Activated T-cell treated with anti-CD3 and anti-CD28 coated beads, Interleukin-2, amount 50 U/mL, for 72 hours (primary cell): ENCODE measurements at regions not wholly inside any gene's neighbourhood (a gene's known extent, or its start where the extent isn't known, plus 50 kb on each side); places are given as distances from the start of the nearest gene placed in this dataset.

Source experiments
- ATAC-seq, 2 donors: fragments of 150-1000 bp; cut with Tn5 transposase; replicated peaks in 1 of 2; 2 replicates each; pipeline ENCODE4 v1.10.0; 2021; ENCODE audit warnings: moderate library complexity in 2 of 2, mild to moderate bottlenecking in 1 of 2
- DNase-seq, 2 donors: peaks; one replicate each; pipeline ENCODE4 v3.0.0; 2021 to 2022; ENCODE audit warnings: mixed read lengths in 1 of 2
- H3K27ac Mint-ChIP-seq: one replicate; pipeline ENCODE4 v1.8.0; 2022; ENCODE audit warnings: mild to moderate bottlenecking, moderate library complexity, mixed read lengths
- H3K27me3 Mint-ChIP-seq: one replicate; pipeline ENCODE4 v1.8.0; 2022; ENCODE audit warnings: low read depth, mixed read lengths
- H3K36me3 Mint-ChIP-seq, 2 donors: one replicate each; pipeline ENCODE4 v1.8.0; 2022; ENCODE audit warnings: mixed read lengths in 2 of 2, mild to moderate bottlenecking in 1 of 2; ENCODE audit not compliant: insufficient read depth in 2 of 2
- H3K4me1 Mint-ChIP-seq: one replicate; pipeline ENCODE4 v1.8.0; 2022; ENCODE audit warnings: low read depth, mixed read lengths
- H3K4me3 Mint-ChIP-seq, 2 donors: one replicate each; pipeline ENCODE4 v1.8.0; 2022; ENCODE audit warnings: mild to moderate bottlenecking in 2 of 2, mixed read lengths in 2 of 2, moderate library complexity in 2 of 2
- H3K9me3 Mint-ChIP-seq, 2 donors: one replicate each; pipeline ENCODE4 v1.8.0; 2022; ENCODE audit warnings: mixed read lengths in 2 of 2

DNA sequence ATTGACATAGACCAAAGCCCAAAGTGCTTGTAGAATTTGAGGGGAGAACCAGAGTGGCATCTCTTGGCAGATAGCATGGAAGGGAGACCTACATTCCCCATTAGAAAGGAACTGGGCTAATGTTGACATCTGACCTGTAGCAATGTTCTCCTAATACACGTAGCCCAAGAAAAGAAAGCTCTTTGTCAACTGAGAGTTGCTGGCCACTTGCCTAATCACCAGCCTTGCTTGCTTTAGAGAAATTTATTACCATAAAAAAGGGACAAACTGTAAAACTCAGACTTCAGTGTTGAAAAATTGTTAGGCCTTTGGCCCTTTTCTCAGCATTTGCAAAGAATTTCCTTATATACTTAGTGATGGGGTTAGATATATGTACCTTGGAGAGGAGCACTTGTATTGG is 777.5 kb downstream of the MAFB start:
- no peak for DNase-seq
- ATAC-seq, result no peak
- Mint-ChIP-seq H3K27ac (no peak overlapping the region), H3K4me3 (no peak overlapping the region), H3K27me3 (no peaks in the 10 kb centered on the region), H3K36me3 (no peaks in the 10 kb centered on the region), H3K9me3 (no peaks in the 10 kb centered on the region), H3K4me1 (no peaks in the 10 kb centered on the region)

DNA sequence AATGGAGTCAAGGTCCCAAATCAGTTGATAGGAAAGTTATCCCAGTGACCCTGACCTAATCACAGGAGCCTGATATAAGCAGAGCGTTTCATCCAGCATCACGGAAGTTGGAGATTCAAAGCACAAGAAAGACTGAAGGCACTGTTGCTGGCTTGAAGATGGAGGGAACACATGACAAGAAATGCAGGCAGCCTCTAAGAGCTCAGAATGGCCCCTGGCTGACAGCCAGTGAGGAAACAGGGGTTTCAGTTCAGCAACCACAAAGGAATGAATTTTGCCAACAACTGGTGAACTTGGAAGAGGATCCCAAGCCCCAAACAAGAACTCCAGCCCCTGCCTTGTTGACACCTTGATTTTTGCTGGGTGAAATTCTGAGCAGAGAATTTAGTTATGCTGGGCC is 778.5 kb downstream of the MAFB start:
- Mint-ChIP-seq H3K4me1 (no peaks in the 10 kb centered on the region), H3K27me3 (no peaks in the 10 kb centered on the region), H3K4me3 (no peak overlapping the region), H3K36me3 (no peaks in the 10 kb centered on the region), H3K9me3 (no peaks in the 10 kb centered on the region), H3K27ac (no peak overlapping the region)
- ATAC-seq (no peak), DNase-seq (no peak)

DNA sequence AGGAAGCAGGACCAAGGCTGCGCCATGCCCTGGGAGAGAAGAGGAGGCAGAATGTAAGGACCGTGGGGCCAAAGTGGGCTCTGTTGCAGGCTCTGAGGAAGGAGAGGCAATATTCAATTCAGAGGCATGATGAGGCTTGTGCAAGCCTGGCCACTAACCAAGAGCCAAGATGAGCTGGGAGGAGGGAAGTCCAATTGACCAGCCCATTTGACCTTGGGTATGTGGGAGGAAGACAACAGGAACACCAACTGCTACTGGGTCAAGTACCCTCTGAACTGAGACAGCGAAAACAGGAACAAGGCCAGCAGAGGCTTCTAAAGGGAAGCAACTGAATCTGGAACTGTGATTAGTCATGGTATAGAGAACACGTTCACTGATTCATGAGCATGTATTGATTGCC is 779.6 kb downstream of the MAFB start:
- H3K27me3 Mint-ChIP-seq, result no peaks in the 10 kb centered on the region
- H3K4me1 Mint-ChIP-seq, result no peaks in the 10 kb centered on the region
- H3K36me3 Mint-ChIP-seq, result no peaks in the 10 kb centered on the region
- no peak overlapping the region for H3K4me3 Mint-ChIP-seq
- DNase-seq (no peak), ATAC-seq (no peak)
- H3K9me3 Mint-ChIP-seq, result no peaks in the 10 kb centered on the region
- no peak overlapping the region for H3K27ac Mint-ChIP-seq

DNA sequence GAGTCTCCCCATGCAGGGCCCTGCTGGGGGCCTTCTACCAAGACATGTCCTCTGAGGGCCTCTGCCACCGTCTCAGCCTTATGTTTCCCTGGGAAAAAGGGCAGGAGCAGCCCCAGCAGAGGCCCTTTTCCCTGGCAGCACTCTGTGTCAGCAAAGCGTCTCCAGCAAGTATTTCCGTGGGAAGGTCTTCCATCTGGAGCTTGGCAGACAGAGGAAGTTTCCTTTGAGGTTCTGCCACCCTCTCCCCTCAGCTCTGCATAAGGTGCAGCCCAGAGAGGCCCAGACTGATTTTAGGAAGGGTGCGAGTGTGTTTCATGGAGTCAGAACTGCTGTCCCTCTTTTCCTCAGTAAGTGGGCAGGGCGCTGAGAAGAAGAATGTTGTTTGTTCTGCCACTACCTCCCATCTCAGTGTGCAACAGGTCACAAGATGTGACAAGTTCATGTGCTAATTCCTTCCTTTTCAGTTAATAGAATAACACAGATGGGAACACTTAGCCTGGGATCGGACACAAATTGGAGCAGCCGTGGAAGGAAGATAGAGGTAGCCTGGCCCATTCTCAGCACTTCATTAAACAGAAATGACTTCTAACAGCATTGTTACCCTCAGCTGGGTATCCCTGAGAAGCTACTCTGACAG is 784.4 kb downstream of the MAFB start:
- Mint-ChIP-seq H3K36me3 (no peaks in the 10 kb centered on the region), H3K4me1 (no peaks in the 10 kb centered on the region), H3K27ac (no peak overlapping the region), H3K27me3 (no peaks in the 10 kb centered on the region), H3K9me3 (peaks cover 0 to 2% of the 10 kb centered on the region in 2 donors), H3K4me3 (no peak overlapping the region)
- ATAC-seq (no peak), DNase-seq (no peak)

DNA sequence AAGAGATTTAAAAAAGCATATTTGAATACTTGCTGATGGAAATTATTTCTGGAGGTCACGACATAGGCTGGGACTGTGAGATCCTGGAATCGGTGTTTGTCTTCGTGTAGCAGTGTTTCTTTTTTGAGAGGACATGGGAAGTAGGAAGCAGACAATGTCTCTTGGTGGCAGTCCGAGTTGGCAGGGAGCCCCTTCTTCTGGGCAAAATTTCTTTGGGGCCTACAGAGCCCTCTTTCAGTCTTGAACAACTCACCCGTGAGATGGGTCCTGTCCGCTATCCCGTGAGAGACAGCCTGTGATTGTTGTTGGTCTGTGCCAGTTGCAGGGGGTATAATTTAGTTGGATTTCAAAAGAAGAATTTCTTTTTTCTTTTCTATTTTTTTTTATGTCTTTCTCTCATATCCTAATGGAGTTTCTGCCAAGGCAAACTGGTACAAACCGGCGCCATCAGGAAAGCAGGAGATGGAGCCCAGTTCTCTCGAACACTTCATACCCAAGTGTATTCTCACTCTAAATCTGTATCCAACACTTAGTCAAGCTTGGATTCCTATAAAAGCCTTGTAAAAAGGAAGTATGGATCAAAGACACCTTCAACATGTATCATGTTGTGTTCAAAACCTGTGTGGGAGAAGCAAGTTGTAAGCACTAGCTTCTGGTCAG is 785.1 kb downstream of the MAFB start:
- Mint-ChIP-seq H3K9me3 (peaks cover 0 to 4% of the 10 kb centered on the region in 2 donors), H3K4me3 (no peak overlapping the region), H3K36me3 (no peaks in the 10 kb centered on the region), H3K27me3 (no peaks in the 10 kb centered on the region), H3K27ac (no peak overlapping the region), H3K4me1 (no peaks in the 10 kb centered on the region)
- ATAC-seq (no peak), DNase-seq (no peak)

DNA sequence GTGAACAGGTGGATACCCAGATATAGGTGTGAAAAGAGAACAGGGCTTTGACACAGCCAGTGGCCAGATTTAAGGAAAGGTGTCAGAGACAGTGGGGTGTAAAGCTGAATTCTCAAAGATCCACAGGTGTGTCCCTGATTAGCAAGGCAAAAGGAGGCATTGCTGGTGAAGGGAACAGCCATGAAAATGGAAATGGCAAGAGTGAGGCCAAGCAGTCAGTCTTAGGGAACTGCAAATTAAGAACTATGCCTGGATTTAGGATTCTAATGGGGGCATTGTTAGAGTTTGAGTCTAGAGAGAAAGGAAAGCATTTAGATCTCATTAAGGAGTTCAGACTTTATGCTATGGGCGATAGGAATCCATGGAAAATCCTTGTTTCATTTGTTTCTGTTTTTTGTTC is 789.2 kb downstream of the MAFB start:
- H3K4me1 Mint-ChIP-seq, result no peaks in the 10 kb centered on the region
- ATAC-seq, result no peak
- no peaks in the 10 kb centered on the region for H3K27me3 Mint-ChIP-seq
- no peak overlapping the region for H3K4me3 Mint-ChIP-seq
- H3K27ac Mint-ChIP-seq, result no peak overlapping the region
- no peaks in the 10 kb centered on the region for H3K36me3 Mint-ChIP-seq
- no peak for DNase-seq
- H3K9me3 Mint-ChIP-seq, result peaks cover 0 to 4% of the 10 kb centered on the region in 2 donors

DNA sequence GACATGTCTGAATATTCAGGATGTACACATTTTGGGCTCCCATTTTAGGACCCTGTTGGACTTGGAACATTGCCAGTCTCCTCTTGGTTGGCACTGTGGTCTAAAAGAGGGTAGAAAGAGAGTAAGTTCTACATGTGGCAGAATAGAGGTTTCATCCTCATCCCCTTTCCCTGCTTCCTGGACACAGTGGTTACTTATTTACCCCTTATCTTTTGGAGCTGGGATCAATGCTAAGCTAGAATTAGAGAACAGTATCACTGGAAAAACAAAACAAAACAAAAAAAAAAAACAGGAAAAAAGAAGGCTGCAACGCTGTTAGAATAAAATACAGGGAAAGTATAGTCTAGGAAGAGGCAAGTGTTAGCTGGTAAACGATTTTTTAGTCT is 790.6 kb downstream of the MAFB start:
- Mint-ChIP-seq H3K4me1 (no peaks in the 10 kb centered on the region), H3K4me3 (no peak overlapping the region), H3K9me3 (peaks cover 0 to 4% of the 10 kb centered on the region in 2 donors), H3K36me3 (no peaks in the 10 kb centered on the region), H3K27ac (no peak overlapping the region), H3K27me3 (no peaks in the 10 kb centered on the region)
- DNase-seq (no peak), ATAC-seq (no peak)

DNA sequence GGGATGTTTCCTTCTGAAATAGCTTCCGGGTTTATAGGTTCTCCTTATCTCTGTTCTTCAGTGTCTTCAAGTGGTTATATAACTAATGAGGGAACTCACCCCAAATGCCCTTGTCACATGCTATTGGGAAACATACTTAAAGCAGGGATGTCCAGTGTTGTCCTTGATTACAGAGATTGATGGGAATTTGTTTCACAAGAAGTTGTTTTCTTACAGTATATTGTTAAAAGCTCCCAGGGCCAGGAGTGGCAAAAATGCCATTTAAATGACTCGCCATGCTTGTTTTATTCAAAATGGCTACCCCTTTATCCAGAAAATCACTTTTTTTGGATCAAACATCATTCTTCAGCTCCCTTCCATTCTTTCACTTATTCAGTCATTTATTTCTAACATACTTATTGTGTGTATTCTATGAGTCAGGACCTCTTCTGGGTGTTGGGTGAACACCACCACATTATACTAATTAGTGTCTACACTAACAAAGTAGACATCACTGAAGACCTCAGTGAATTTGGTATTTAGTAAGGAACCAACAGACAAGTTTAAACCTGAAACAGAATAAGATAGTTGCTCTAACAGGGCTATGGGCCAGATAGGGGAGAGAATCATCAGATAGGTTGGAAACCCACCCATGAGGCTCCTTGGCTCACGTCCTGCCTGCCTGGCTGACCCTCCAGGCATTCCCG is 791.1 kb downstream of the MAFB start:
- Mint-ChIP-seq H3K36me3 (no peaks in the 10 kb centered on the region), H3K27me3 (no peaks in the 10 kb centered on the region), H3K27ac (no peak overlapping the region), H3K4me1 (no peaks in the 10 kb centered on the region), H3K4me3 (no peak overlapping the region), H3K9me3 (peaks cover 0 to 4% of the 10 kb centered on the region in 2 donors)
- DNase-seq (no peak), ATAC-seq (no peak)

DNA sequence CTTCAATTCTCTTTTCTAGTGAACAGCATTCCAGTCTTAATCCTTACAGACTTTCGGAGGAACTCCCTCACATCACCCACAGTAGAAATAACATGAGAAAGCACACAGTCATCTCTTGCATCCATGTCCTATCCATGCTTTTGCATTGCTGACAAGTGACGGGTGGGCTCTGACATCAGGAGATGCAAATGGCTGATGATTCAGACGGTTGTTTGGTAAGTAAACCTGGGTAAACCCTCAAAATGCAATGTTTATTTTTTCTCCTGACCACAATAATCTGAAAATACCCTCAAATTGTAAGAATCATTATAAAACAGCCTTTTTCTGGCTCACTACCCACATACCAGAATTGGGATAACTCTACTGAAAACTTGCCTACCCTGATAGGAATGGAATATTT is 792.0 kb downstream of the MAFB start:
- DNase-seq (no peak), ATAC-seq (no peak)
- H3K27me3 Mint-ChIP-seq, result no peaks in the 10 kb centered on the region
- H3K9me3 Mint-ChIP-seq, result peaks cover 2 to 4% of the 10 kb centered on the region in 2 donors
- H3K4me1 Mint-ChIP-seq, result no peaks in the 10 kb centered on the region
- H3K27ac Mint-ChIP-seq, result no peak overlapping the region
- H3K4me3 Mint-ChIP-seq, result no peak overlapping the region
- H3K36me3 Mint-ChIP-seq, result no peaks in the 10 kb centered on the region

DNA sequence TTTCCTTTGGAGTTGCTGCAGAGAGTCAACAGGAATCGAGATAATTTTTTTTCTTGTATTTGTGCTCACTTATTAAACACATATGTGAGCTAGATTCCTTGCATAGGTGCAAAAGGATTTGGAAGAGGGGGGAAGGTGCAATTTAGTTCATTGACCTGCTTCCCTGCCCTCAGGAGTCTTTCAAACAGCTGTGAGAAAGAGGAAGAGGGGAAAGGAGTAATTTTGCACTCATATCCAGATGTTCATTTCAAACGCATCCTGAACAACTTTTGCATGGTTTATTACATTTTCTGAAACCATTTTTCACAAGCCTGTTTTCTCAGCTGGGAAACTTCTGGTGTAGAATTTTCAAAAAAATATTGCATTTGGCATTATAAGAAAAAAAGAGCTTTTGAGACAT is 795.0 kb downstream of the MAFB start:
- Mint-ChIP-seq H3K36me3 (no peaks in the 10 kb centered on the region), H3K27ac (no peak overlapping the region), H3K27me3 (no peaks in the 10 kb centered on the region), H3K4me3 (no peak overlapping the region), H3K4me1 (no peaks in the 10 kb centered on the region), H3K9me3 (peaks cover 0 to 2% of the 10 kb centered on the region in 2 donors)
- ATAC-seq, result no peak
- no peak for DNase-seq

DNA sequence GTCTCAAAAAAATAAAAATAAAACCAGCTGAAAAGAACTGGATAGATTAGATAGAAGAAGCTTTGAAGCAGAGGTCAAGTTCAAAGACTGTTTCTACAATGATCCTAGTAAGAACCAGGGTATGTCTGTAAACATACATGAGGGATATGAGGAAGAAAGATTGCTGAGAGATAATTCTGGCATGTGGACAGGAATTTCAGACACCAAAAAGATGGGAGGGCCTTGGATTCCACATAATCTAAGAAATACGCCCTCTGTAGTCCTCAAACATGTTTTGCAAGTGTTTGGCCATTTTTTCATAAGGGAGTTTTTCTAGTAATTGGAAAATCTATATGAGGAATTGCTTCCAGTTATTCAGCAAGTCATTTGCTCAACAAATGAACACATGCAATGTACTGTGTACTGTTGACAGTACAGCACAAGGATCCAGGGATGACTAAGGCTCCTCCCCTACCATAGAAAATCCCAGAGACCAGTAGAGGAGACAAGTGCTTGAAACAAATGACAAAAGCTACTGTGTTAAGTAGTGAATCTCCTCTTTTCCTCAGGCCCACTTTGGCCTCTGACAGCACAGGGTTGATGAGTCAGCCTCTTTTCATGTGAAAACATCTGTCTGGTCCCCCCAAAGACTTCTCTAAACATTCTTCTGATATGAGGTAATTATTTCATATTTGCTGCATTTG is 795.9 kb downstream of the MAFB start:
- H3K27ac Mint-ChIP-seq, result no peak overlapping the region
- H3K9me3 Mint-ChIP-seq, result peaks cover 0 to 2% of the 10 kb centered on the region in 2 donors
- H3K36me3 Mint-ChIP-seq, result no peaks in the 10 kb centered on the region
- H3K4me1 Mint-ChIP-seq, result no peaks in the 10 kb centered on the region
- DNase-seq (no peak), ATAC-seq (no peak)
- H3K4me3 Mint-ChIP-seq, result no peak overlapping the region
- no peaks in the 10 kb centered on the region for H3K27me3 Mint-ChIP-seq

DNA sequence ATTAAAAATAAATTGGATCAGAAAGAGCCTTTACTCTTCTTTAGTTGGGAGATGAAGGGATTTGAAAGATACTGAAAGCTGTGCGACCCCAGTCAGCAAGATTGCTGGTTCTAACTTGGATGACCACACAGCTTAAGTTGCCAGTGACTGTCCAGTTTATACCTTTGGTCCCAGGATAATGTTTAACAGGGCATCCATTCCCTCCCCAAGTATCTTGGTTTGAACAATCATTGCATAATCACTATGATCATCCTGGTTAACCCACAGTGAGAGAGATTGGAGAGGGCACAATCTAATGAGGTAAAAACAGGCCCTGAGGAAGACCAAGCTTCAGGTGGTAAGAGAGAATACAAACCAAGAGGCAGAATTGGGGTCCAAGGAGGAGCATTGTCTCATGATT is 798.3 kb downstream of the MAFB start:
- DNase-seq (no peak), ATAC-seq (no peak)
- H3K9me3 Mint-ChIP-seq, result peaks cover 0 to 2% of the 10 kb centered on the region in 2 donors
- H3K4me3 Mint-ChIP-seq, result no peak overlapping the region
- peaks cover 7% of the 10 kb centered on the region for H3K27me3 Mint-ChIP-seq
- H3K4me1 Mint-ChIP-seq, result no peaks in the 10 kb centered on the region
- H3K36me3 Mint-ChIP-seq, result no peaks in the 10 kb centered on the region
- H3K27ac Mint-ChIP-seq, result no peak overlapping the region

DNA sequence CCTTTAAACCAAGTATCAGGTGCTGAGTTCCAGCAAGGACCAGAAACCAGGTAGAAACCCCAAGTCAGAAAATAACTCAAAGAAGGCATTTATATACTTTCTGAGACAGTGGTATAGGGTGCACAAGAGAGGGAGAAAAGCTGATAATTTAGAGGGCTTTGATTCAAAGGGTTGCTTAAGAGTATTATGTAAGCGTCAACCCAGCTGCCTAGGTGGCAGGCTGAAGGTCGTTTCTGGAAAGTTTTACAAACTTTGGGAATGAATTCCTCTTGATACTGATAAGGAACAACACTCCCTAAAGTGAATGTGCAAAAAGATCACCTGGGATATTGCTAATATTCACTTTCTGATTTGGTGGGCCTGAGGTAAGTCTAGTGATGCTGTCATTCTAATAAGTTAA is 800.7 kb downstream of the MAFB start:
- Mint-ChIP-seq H3K27ac (no peak overlapping the region), H3K9me3 (peaks cover 1 to 2% of the 10 kb centered on the region in 2 donors), H3K4me1 (no peaks in the 10 kb centered on the region), H3K27me3 (peaks cover 7% of the 10 kb centered on the region), H3K36me3 (no peaks in the 10 kb centered on the region), H3K4me3 (no peak overlapping the region)
- DNase-seq, result no peak
- ATAC-seq, result no peak
